HEK293 (cell line): ENCODE measurements at regions not wholly inside any gene's neighbourhood (a gene's known extent, or its start where the extent isn't known, plus 50 kb on each side); places are given as distances from the start of the nearest gene placed in this dataset.

Experiments used
- BCL11B ChIP-seq: fragments of 450-650 bp; formaldehyde crosslinking; IDR thresholded peaks from 2 replicates; pipeline ENCODE4 v1.5.1; 2016; ENCODE audit warnings: low read depth, missing biosample characterization, missing genetic modification characterization
- CTCF ChIP-seq: fragments of 450-650 bp; formaldehyde crosslinking; IDR thresholded peaks from 2 replicates; pipeline ENCODE4 v1.5.1; 2016; ENCODE audit warnings: missing biosample characterization, missing genetic modification characterization
- KLF16 ChIP-seq: fragments of 450-650 bp; formaldehyde crosslinking; IDR thresholded peaks from 2 replicates; pipeline ENCODE4 v1.5.1; 2017; ENCODE audit warnings: missing biosample characterization, missing genetic modification characterization
- ZBTB44 ChIP-seq: fragments of 450-650 bp; IDR thresholded peaks from 2 replicates; pipeline ENCODE4 v1.5.1; 2018; ENCODE audit warnings: missing biosample characterization, mild to moderate bottlenecking, missing genetic modification characterization
- ZEB2 ChIP-seq: fragments of 450-650 bp; formaldehyde crosslinking; IDR thresholded peaks from 2 replicates; pipeline ENCODE4 v1.5.1; 2016; ENCODE audit warnings: missing biosample characterization, missing genetic modification characterization
- ZNF121 ChIP-seq: fragments of 450-650 bp; formaldehyde crosslinking; IDR thresholded peaks from 2 replicates; pipeline ENCODE4 v1.5.1; 2016; ENCODE audit warnings: missing biosample characterization, missing genetic modification characterization
- ZNF140 ChIP-seq: fragments of 450-650 bp; formaldehyde crosslinking; IDR thresholded peaks from 2 replicates; pipeline ENCODE4 v1.5.1; 2016; ENCODE audit warnings: missing biosample characterization, missing genetic modification characterization
- ZNF16 ChIP-seq: fragments of 450-650 bp; formaldehyde crosslinking; IDR thresholded peaks from 2 replicates; pipeline ENCODE4 v1.5.1; 2016; ENCODE audit warnings: low read depth, missing biosample characterization, missing genetic modification characterization
- ZNF704 ChIP-seq: fragments of 450-650 bp; formaldehyde crosslinking; IDR thresholded peaks from 2 replicates; pipeline ENCODE4 v1.5.1; 2016; ENCODE audit warnings: missing biosample characterization, missing genetic modification characterization

GRCh38 chr3:148460686-148461085, 237.0 kb upstream of the AGTR1 start:
- TF ChIP-seq ZNF140 (no peak), ZNF704 (no peak), CTCF (tag by site-specific recombination) (no peak), KLF16 (no peak), ZBTB44 (no peak), ZNF16 (tag by site-specific recombination) (no peak), ZNF121 (tag by site-specific recombination) (no peak), BCL11B (no peak), ZEB2 (tag by site-specific recombination) (no peak)
